Right lobe of liver (tissue), 4 donors: ENCODE measurements at regions not wholly inside any gene's neighbourhood (a gene's known extent, or its start where the extent isn't known, plus 50 kb on each side); places are given as distances from the start of the nearest gene placed in this dataset.

ENCODE experiments used
- CTCF ChIP-seq, 4 donors: fragments of 200-600 bp in 3 of 4; fragments of 450-650 bp in 1 of 4; IDR thresholded peaks; one replicate each; pipeline versions ENCODE4 v1.5.1 to v1.8.0; 2016 to 2022; ENCODE audit warnings: antibody characterized with exemption in 4 of 4, mild to moderate bottlenecking in 2 of 4
- POLR2A ChIP-seq: fragments of 450-650 bp; IDR thresholded peaks from one replicate; pipeline ENCODE4 v1.6.1; 2017; ENCODE audit warnings: antibody characterized with exemption, mild to moderate bottlenecking
- donor health status: DM: no; HTN: no; CAD: no.
- donor health status: DM: no; HTN: no; CAD: no.
- donor health status: DM: no; HTN: yes; CAD: no.

- TF ChIP-seq CTCF (IDR thresholded peaks at IDR 0.05) (no peak), POLR2A (no peak)
Observed at GRCh38 chr10:108410236-108410635, 1245.7 kb upstream of the SORCS1 start.
